H1 (cell line): ENCODE measurements at regions not wholly inside any gene's neighbourhood (a gene's known extent, or its start where the extent isn't known, plus 50 kb on each side); places are given as distances from the start of the nearest gene placed in this dataset.

Experiments
- ATF2 ChIP-seq: IDR thresholded peaks from 2 replicates; pipeline ENCODE4 v1.6.1; 2012; ENCODE audit warnings: low read length, inconsistent platforms
- CHD2 ChIP-seq: IDR thresholded peaks from 2 replicates; pipeline ENCODE4 v1.6.1; 2012; ENCODE audit warnings: low read length, improper control_type of control experiment

- TF ChIP-seq ATF2 (no peak), CHD2 (no peak)
Measured at GRCh38 chr10:132476146-132477065, 61.2 kb upstream of the INPP5A start (continued).
